ENCODE measurements at regions not wholly inside any gene's neighbourhood (a gene's known extent, or its start where the extent isn't known, plus 50 kb on each side); places are given as distances from the start of the nearest gene placed in this dataset.
"Not testable (repeated sequence)": the region's sequence is repeated elsewhere in the genome, so short reads cannot be mapped to it uniquely, and the experiment has no call there.

GRCh38 chr11:34001557-34002064 is 49.9 kb upstream of the CAPRIN1 start:
- no peak for DNase-seq

DNA sequence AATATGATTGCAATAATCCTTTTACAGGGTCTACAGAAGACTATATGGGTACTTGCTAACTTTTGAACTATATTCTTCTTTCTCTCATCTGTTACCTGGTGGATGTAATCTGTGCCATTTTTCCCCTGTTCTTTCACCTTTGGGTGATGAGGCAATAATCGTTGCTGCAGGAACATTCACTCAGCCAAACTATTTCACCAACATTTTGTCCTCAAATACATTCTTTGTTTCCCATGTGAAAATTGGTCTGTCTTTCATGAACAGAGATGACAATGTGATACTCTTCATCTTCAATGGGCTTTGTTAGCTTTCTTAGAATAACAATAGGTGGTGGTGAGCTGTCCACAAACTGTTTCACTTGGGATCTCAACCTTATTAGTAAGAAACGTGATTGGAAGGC is 52.1 kb upstream of the CAPRIN1 start:
- DNase-seq: no peak

- DNase-seq: no peak
These were observed 53.8 kb upstream of the CAPRIN1 start for GRCh38 chr11:33997584-33998251.

DNA sequence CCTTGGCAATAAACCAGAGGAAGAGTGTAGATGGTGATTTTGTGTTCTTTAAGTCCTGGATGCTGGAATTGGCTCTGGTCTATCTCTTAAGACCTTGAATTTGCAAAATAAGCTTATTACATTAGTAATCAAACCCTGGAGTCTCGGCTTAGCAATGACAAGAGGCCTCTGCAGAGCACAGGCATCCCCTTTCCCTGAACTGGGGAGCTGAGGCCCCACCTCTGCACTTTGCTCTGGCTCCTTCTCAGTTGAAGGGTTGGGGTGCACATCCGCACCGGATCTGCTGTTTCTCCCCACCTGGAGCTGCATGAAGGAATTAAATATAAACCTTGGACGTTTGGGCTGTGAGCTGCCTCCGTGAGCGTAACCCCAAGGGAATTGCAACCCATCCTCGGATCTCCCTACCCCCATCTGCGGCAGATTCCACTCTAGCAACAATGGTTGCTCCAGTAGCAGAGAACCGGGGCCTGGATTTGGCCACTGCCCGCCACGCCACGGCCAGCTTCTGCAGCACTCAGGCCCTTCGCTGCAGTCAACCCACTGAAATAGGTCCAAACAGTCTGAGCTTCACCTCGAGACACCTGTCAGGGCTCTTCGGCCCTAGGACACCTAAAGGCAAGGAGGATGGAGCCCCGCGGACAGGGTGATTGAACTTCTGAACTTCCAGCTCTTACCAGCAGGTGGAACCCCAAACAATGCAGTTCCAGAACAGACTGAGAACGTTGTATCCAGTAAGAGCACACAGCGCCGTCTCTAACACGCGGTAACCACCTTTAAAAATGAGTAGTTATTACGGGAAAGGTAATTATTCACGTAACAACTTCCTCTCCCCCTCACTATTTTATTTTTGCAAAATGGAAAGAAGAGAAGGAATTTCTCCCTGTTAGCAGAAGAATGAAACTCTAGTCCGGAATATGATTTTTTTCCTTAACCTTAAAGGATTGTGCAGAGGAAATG is 54.8 kb upstream of the CAPRIN1 start:
- peak; percentile 32 for DNase-seq

GRCh38 chr11:33994937-33995336 is 56.6 kb upstream of the CAPRIN1 start:
- DNase-seq: no peak

- DNase-seq: not testable (repeated sequence)
These were observed 60.4 kb upstream of the CAPRIN1 start for GRCh38 chr11:33991136-33991535.

- not testable (repeated sequence) for DNase-seq
These were observed 61.4 kb upstream of the CAPRIN1 start for GRCh38 chr11:33990131-33990530.

- no peak for DNase-seq
These were observed 62.1 kb upstream of the CAPRIN1 start for GRCh38 chr11:33989461-33989860.

DNA sequence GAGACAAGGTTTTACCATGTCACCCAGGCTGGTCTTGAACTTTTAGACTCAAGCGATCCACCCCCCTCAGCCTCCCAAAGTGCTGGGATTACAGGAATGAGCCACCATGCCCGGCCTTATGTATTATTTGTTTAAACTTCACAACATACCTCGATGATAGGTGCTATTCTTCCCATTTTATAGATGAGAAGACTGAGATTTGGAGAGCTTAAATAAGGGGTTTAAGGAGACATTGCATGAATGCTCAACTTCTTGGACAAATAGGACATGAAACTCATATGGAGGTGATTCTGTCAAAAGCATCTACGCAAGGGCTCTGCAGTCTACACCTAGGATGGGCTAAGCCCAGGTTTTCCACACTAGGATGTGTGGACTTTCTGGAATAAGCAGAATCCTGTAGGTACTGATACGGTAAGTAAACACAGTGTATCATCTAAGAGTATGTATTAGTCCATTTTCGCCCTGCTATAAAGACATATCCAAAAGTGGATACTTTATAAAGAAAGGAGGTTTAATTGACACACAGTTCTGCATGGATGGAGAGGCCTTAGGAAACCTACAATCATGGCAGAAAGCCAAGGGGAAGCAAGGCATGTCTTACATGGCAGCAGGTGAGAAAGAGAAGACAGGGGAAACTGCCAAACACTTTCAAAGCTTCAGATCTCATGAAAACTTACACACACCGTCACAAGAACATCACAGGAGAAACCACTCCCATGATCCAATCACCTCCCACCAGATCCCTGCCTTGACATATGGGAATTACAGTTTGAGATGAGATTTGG is 62.8 kb upstream of the CAPRIN1 start:
- no peak for DNase-seq

DNA sequence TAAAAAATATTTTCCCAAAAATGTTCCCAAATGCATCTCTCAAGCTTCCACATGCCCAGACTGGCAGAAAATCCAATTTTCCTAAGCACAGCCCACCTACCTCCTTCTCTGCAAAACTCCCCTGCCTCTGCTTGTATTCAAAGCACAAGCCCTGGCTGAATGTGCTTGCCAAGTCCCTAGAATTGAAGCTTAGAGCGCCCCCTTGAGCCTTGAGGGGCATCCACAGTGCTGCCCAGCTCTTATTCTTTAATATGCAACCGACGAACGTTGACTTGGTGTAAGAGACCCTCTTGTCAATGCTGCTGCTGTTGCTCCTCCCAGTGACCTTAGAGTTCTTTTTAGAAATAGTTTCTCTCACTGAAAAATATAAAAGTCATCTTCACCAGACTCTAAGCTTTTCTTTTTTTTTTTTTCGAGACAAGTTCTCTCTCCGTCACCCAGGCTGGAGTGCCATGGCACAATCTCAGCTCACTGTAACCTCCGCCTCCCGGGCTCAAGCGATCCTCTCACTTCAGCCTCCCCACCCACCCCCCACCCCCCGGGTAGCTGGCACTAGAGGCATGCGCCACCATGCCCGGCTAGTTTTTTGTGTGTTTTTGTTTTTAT is 63.5 kb upstream of the CAPRIN1 start:
- peak; percentile 39 for DNase-seq

- no peak for DNase-seq
These were observed 64.0 kb upstream of the CAPRIN1 start for GRCh38 chr11:33987545-33987944.

- not testable (repeated sequence) for DNase-seq
These were observed 64.7 kb upstream of the CAPRIN1 start for GRCh38 chr11:33986597-33987501.

- no peak for DNase-seq
These were observed 66.7 kb upstream of the CAPRIN1 start for GRCh38 chr11:33984682-33985389.

GRCh38 chr11:33982661-33983060 is 68.9 kb upstream of the CAPRIN1 start:
- no peak for DNase-seq

DNA sequence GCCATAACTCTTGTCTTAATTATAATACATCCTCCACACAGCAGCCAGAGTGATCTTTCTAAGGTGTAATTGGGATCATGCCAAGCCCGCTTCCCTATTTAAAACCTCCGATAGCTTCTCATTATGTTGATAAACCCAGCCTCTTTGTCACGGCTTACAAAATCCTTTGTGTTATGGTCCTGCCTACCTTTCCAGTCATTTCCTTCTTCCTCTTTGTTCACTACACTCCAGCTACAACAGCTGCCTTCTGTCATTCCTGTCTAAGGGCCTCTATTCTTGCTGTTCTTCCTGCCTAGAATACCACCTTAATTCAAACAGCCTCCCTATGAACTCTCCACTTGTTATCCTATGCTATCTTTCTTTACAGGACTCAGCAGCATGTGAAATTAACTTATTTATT is 70.6 kb upstream of the CAPRIN1 start:
- no peak for DNase-seq

GRCh38 chr11:33978376-33978775 is 73.2 kb upstream of the CAPRIN1 start:
- DNase-seq: no peak

DNA sequence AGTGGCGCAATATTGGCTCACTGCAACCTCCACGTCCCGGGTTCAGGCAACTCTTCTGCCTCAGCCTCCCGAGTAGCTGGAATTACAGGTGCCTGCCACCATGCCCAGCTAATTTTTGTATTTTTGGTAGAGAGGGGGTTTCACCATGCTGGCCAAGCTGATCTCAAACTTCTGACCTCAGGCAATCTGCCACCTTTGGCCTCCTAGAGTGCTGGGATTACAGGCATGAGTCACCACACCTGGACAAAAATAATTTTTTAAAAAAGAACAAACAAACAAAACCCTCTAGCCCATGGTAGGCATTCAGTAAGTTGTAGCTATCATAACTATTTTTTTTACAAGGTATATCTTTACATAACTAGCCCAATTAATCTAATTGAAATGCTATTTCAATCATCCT is 73.9 kb upstream of the CAPRIN1 start:
- no peak for DNase-seq

DNA sequence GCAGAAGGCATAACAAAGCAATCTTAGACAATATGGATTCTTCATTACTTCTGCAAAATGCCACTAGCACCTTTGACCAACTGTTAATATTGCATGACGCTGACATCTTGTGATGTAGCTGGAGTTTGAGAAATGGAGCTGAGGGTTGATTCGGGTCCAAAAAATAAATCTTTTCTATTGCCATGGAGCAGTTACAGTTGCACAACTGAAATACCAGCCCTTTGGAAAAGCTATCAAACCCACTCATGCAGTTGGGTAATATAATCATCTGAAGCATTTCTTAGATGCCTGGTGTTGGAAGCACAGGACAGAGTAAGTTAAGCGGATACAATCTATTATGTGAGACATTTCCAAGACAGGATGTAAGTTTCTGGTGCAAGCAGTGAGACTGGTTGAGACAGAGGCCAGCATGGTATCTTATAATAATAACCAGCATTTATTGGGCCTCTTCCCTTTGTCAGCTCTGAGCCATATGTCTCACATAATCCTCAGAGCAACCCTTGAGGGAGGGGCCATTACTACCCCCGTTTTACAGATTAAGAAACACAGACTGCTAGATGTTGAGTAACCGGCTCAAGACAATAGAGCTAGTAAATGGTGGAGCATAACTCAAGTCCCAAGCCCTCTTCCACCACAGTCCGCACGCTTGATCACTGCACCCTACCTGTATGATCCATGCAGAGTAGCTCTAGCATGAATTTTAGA is 74.9 kb upstream of the CAPRIN1 start:
- no peak for DNase-seq

DNA sequence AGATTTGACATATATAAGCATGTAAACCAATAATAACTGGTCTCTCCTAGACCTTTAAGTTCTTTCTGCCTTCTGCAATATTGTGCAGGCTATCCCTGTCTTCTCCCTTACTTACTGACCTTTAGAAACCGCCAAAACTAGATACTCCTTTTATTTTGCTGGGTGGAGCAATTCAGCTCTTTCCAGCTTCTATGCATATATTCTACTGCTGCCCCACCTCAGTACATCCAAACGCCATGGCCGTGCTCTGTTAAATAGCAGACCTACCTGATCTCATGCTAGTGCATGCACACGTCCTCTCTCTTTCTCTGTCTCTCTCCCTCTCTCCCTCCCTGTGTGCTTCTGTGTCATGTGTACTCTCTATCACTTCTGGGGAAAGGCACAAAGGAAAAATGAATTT is 76.7 kb upstream of the CAPRIN1 start:
- no peak for DNase-seq

GRCh38 chr11:33971530-33971929 is 79.7 kb upstream of the LMO2 start:
- DNase-seq: not testable (repeated sequence)

Data from NK-92 treated with Interleukin-12 subunit alpha and Interleukin-12 subunit beta, amount 100 ng/mL, for 24 hours (cell line).